ENCODE measurements at regions not wholly inside any gene's neighbourhood (a gene's known extent, or its start where the extent isn't known, plus 50 kb on each side); places are given as distances from the start of the nearest gene placed in this dataset.
A peak's percentile ranks its signal among the peaks of the same experiment; 100 is the strongest.

DNA sequence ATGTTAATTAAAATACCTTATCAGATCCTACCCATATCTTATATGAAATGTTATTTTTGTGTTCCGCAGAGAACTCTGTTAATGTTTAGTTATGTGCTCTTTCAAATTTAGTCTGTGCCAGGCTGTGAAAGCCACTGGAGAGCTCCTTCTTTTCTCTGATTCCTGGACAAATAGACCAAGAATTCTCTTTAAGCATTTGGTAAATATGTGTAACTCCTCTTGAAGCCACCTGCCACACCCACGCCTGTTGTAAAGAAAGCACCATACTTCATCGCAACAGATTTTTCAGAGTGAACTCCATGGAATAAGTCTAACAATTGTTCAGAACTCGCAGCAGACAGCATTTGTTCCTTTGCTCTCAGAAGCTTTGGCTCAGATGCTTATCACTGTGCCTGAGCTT is 301.1 kb downstream of the FAM170A start:
- no peak overlapping the region for H3K9ac ChIP-seq (ENCODE audit: insufficient read depth, low read length)
- no peak overlapping the region for H2AFZ ChIP-seq (ENCODE audit: low read length)
- no peaks in the 10 kb centered on the region for H4K20me1 ChIP-seq (ENCODE audit: control insufficient read depth, extremely low read depth, insufficient read depth, low read length)
- no peak for TF ChIP-seq CTCF (conservative IDR thresholded peaks at IDR 0.05 in 1 of 2, IDR thresholded peaks at IDR 0.05 in 1 of 2; ENCODE audit: low read depth in 1 of 2, low read length in 2 of 2)
- TF ChIP-seq EZH2 (IDR thresholded peaks at IDR 0.05; ENCODE audit: low read length, missing control alignments): no peak
- no peaks in the 10 kb centered on the region for H3K4me1 ChIP-seq (ENCODE audit: control insufficient read depth, extremely low read depth, insufficient read depth, low read length)
- DNase-seq (ENCODE audit: low read depth in 2 of 2): no peak
- H3K36me3 ChIP-seq (ENCODE audit: control insufficient read depth, insufficient read depth, low read length): no peaks in the 10 kb centered on the region
- H3K27me3 ChIP-seq (ENCODE audit: control insufficient read depth, insufficient read depth, low read length): no peaks in the 10 kb centered on the region
- H3K4me3 ChIP-seq (replicated peaks in 1 of 4; ENCODE audit: control extremely low read depth in 1 of 4, insufficient read depth in 1 of 4, low read depth in 3 of 4, low read length in 4 of 4): no peak overlapping the region
- H3K4me2 ChIP-seq (ENCODE audit: extremely low read depth, insufficient read depth, low read length): no peak overlapping the region
- H3K79me2 ChIP-seq (ENCODE audit: control insufficient read depth, insufficient read depth, low read length): no peaks in the 10 kb centered on the region
- no peaks in the 10 kb centered on the region for H3K9me3 ChIP-seq (ENCODE audit: control insufficient read depth, insufficient read depth, low read depth, low read length)
- no peak overlapping the region for H3K27ac ChIP-seq (ENCODE audit: insufficient read depth, low read length)

GRCh38 chr5:119943148-119943547 is 313.8 kb downstream of the FAM170A start:
- no peaks in the 10 kb centered on the region for H3K9me3 ChIP-seq (ENCODE audit: control insufficient read depth, insufficient read depth, low read depth, low read length)
- H3K4me3 ChIP-seq (replicated peaks in 1 of 4; ENCODE audit: control extremely low read depth in 1 of 4, insufficient read depth in 1 of 4, low read depth in 3 of 4, low read length in 4 of 4): no peak overlapping the region
- no peaks in the 10 kb centered on the region for H3K4me1 ChIP-seq (ENCODE audit: control insufficient read depth, extremely low read depth, insufficient read depth, low read length)
- no peak overlapping the region for H3K27ac ChIP-seq (ENCODE audit: insufficient read depth, low read length)
- no peaks in the 10 kb centered on the region for H4K20me1 ChIP-seq (ENCODE audit: control insufficient read depth, extremely low read depth, insufficient read depth, low read length)
- no peaks in the 10 kb centered on the region for H3K36me3 ChIP-seq (ENCODE audit: control insufficient read depth, insufficient read depth, low read length)
- H2AFZ ChIP-seq (ENCODE audit: low read length): no peak overlapping the region
- no peak overlapping the region for H3K9ac ChIP-seq (ENCODE audit: insufficient read depth, low read length)
- no peaks in the 10 kb centered on the region for H3K79me2 ChIP-seq (ENCODE audit: control insufficient read depth, insufficient read depth, low read length)
- DNase-seq (ENCODE audit: low read depth in 2 of 2): peak; percentile 15 to 63
- TF ChIP-seq CTCF (conservative IDR thresholded peaks at IDR 0.05 in 1 of 2, IDR thresholded peaks at IDR 0.05 in 1 of 2; ENCODE audit: low read depth in 1 of 2, low read length in 2 of 2) (peak in 1 of 2 donors; percentile 29), EZH2 (IDR thresholded peaks at IDR 0.05; ENCODE audit: low read length, missing control alignments) (no peak)
- no peaks in the 10 kb centered on the region for H3K27me3 ChIP-seq (ENCODE audit: control insufficient read depth, insufficient read depth, low read length)
- H3K4me2 ChIP-seq (ENCODE audit: extremely low read depth, insufficient read depth, low read length): no peak overlapping the region

DNA sequence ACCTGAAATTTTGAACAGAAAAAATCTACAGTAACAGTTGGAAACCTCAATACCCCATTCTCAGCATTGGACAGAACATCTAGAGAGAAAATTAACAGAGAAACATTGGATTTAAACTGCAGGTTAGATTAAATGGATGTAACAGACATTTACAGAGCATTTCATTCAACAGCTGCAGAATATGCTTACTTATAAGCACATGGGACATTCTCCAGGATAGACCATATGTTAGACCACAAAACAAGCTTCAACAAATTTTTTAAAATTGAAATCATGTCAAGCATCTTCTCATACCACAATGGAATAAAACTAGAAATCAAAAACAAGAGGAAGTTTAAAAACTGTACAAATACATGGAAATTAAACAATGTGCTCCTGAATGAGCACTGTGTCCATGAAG is 316.3 kb downstream of the FAM170A start:
- no peaks in the 10 kb centered on the region for H4K20me1 ChIP-seq (ENCODE audit: control insufficient read depth, extremely low read depth, insufficient read depth, low read length)
- no peaks in the 10 kb centered on the region for H3K79me2 ChIP-seq (ENCODE audit: control insufficient read depth, insufficient read depth, low read length)
- TF ChIP-seq CTCF (conservative IDR thresholded peaks at IDR 0.05 in 1 of 2, IDR thresholded peaks at IDR 0.05 in 1 of 2; ENCODE audit: low read depth in 1 of 2, low read length in 2 of 2): no peak
- TF ChIP-seq EZH2 (IDR thresholded peaks at IDR 0.05; ENCODE audit: low read length, missing control alignments): no peak
- no peak overlapping the region for H3K4me3 ChIP-seq (replicated peaks in 1 of 4; ENCODE audit: control extremely low read depth in 1 of 4, insufficient read depth in 1 of 4, low read depth in 3 of 4, low read length in 4 of 4)
- peak in 1 of 2 donors; percentile 27 for DNase-seq (ENCODE audit: low read depth in 2 of 2)
- no peaks in the 10 kb centered on the region for H3K36me3 ChIP-seq (ENCODE audit: control insufficient read depth, insufficient read depth, low read length)
- H2AFZ ChIP-seq (ENCODE audit: low read length): no peak overlapping the region
- no peak overlapping the region for H3K9ac ChIP-seq (ENCODE audit: insufficient read depth, low read length)
- H3K4me2 ChIP-seq (ENCODE audit: extremely low read depth, insufficient read depth, low read length): no peak overlapping the region
- no peak overlapping the region for H3K27ac ChIP-seq (ENCODE audit: insufficient read depth, low read length)
- no peaks in the 10 kb centered on the region for H3K4me1 ChIP-seq (ENCODE audit: control insufficient read depth, extremely low read depth, insufficient read depth, low read length)
- H3K9me3 ChIP-seq (ENCODE audit: control insufficient read depth, insufficient read depth, low read depth, low read length): no peaks in the 10 kb centered on the region
- H3K27me3 ChIP-seq (ENCODE audit: control insufficient read depth, insufficient read depth, low read length): no peaks in the 10 kb centered on the region
